ENCODE measurements at regions not wholly inside any gene's neighbourhood (a gene's known extent, or its start where the extent isn't known, plus 50 kb on each side); places are given as distances from the start of the nearest gene placed in this dataset.

DNA sequence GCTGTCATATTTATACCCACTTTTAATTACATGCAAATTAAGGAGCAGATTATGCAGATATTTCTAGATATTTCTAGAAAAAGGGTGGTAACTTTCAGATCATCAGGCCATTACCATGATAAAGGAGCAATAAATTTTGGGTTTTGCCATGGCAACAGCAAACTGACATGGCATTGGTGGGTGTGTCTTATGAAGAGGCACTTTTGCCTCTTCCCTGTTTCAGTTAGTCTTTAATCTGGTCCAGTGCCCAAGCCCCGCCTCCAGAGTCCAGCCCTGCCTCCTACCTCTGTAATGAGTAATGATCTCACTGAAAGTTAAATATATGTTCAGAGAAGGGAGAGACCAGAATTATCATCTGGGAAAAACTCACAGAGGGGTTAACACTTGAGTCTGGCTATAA lies 124.8 kb downstream of the SCG2 start:
- TF ChIP-seq, protein P1, sequence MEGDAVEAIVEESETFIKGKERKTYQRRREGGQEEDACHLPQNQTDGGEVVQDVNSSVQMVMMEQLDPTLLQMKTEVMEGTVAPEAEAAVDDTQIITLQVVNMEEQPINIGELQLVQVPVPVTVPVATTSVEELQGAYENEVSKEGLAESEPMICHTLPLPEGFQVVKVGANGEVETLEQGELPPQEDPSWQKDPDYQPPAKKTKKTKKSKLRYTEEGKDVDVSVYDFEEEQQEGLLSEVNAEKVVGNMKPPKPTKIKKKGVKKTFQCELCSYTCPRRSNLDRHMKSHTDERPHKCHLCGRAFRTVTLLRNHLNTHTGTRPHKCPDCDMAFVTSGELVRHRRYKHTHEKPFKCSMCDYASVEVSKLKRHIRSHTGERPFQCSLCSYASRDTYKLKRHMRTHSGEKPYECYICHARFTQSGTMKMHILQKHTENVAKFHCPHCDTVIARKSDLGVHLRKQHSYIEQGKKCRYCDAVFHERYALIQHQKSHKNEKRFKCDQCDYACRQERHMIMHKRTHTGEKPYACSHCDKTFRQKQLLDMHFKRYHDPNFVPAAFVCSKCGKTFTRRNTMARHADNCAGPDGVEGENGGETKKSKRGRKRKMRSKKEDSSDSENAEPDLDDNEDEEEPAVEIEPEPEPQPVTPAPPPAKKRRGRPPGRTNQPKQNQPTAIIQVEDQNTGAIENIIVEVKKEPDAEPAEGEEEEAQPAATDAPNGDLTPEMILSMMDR (IDR thresholded peaks at IDR 0.05; ENCODE audit: low read depth, low read length, missing input control), result no peak
- TF ChIP-seq, protein P2, sequence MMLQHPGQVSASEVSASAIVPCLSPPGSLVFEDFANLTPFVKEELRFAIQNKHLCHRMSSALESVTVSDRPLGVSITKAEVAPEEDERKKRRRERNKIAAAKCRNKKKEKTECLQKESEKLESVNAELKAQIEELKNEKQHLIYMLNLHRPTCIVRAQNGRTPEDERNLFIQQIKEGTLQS (IDR thresholded peaks at IDR 0.05), result no peak
- TF ChIP-seq TAF1 (conservative IDR thresholded peaks at IDR 0.05), result no peak

Data from liver (tissue), 3 donors.